GM12878 (cell line): ENCODE measurements at regions not wholly inside any gene's neighbourhood (a gene's known extent, or its start where the extent isn't known, plus 50 kb on each side); places are given as distances from the start of the nearest gene placed in this dataset.

Experiments used
- ATAC-seq: fragments of 200-7000 bp; cut with Tn5 transposase; 3 replicates; pipeline ENCODE4 v1.9.1; 2020; ENCODE audit warnings: mild to moderate bottlenecking, moderate library complexity
- BruUV-seq: library from RNA; stranded (reverse); fragments of 400-500 nt; replicated peaks from 2 replicates; lab custom pipeline; 2021; lab: Mats Ljungman, UMichigan
- CTCF ChIA-PET: fragments of 300-600 bp; sonication (Branson Sonifier 250); formaldehyde crosslinking; extraction: SDS; loops from one replicate; lab custom pipeline; 2021; ENCODE audit warnings: inconsistent platforms; lab: Yijun Ruan, JAX
- POLR2A ChIA-PET: fragments of 350-600 bp; formaldehyde crosslinking; extraction: SDS; loops from one replicate; lab custom pipeline; 2021; ENCODE audit warnings: inconsistent platforms; lab: Charles Lee
- RAD21 ChIA-PET: fragments of 300-600 bp; sonication (Branson Sonifier 250); formaldehyde crosslinking; loops from one replicate; lab custom pipeline; 2023; ENCODE audit warnings: antibody characterized with exemption; ENCODE audit not compliant: unreplicated experiment; lab: Charles Lee
- SMC1A ChIA-PET: fragments of 300-600 bp; sonication (Branson Sonifier 250); formaldehyde crosslinking; loops from one replicate; lab custom pipeline; 2023; ENCODE audit not compliant: unreplicated experiment, uncharacterized antibody; lab: Charles Lee
- DNase-seq: peaks from one replicate; pipeline ENCODE4 v3.0.0-alpha.2; 2011; ENCODE audit warnings: low read depth, low spot score
- FAIRE-seq: peaks from 3 replicates; lab custom pipeline; 2011; peaks lifted over from hg19 to GRCh38; lab: Jason Lieb, UNC
- H2AFZ ChIP-seq: 2 replicates; pipeline ENCODE4 v1.6.0; 2011; ENCODE audit warnings: low read depth, low read length, control low read depth; ENCODE audit not compliant: control insufficient read depth
- H3K27ac ChIP-seq: 2 replicates; pipeline ENCODE4 v1.5.1; 2011; ENCODE audit warnings: control low read depth; ENCODE audit not compliant: control insufficient read depth, insufficient read depth
- H3K27me3 ChIP-seq, 2 experiments: replicated peaks in 1 of 2; 2 replicates each; pipeline versions ENCODE4 v1.6.0 to v1.6.1; 2011; ENCODE audit warnings: low read length in 1 of 2; ENCODE audit not compliant: control insufficient read depth in 2 of 2, insufficient read depth in 2 of 2
- H3K36me3 ChIP-seq, 2 experiments: 2 replicates each; pipeline ENCODE4 v1.5.1; 2011; ENCODE audit warnings: low read length in 1 of 2; ENCODE audit not compliant: control insufficient read depth in 2 of 2, insufficient read depth in 2 of 2
- H3K4me1 ChIP-seq: 2 replicates; pipeline ENCODE4 v1.6.1; 2011; ENCODE audit warnings: mild to moderate bottlenecking, low read length, moderate library complexity, mixed read lengths; ENCODE audit not compliant: control insufficient read depth, insufficient read depth
- H3K4me2 ChIP-seq: 2 replicates; pipeline ENCODE4 v1.6.0; 2011; ENCODE audit warnings: control low read depth; ENCODE audit not compliant: control insufficient read depth, insufficient read depth
- H3K4me3 ChIP-seq: fragments of 200-600 bp; sonication (generic); 2 replicates; pipeline ENCODE4 v1.5.1; 2016
- H3K79me2 ChIP-seq: 2 replicates; pipeline ENCODE4 v1.6.0; 2011; ENCODE audit warnings: low read length; ENCODE audit not compliant: control insufficient read depth, insufficient read depth
- H3K9ac ChIP-seq: 2 replicates; pipeline ENCODE4 v1.8.0; 2011; ENCODE audit warnings: low read length, control low read depth, mixed read lengths; ENCODE audit not compliant: control insufficient read depth, insufficient read depth
- H3K9me3 ChIP-seq: replicated peaks from 3 replicates; pipeline ENCODE4 v1.5.1; 2011; ENCODE audit warnings: mild to moderate bottlenecking, low read length; ENCODE audit not compliant: control insufficient read depth, insufficient read depth
- H4K20me1 ChIP-seq: 2 replicates; pipeline ENCODE4 v1.6.0; 2011; ENCODE audit not compliant: control insufficient read depth, insufficient read depth
- ASH2L ChIP-seq: fragments of 300-600, 200-600 bp; sonication (generic); IDR thresholded peaks from 2 replicates; pipeline ENCODE4 v1.6.1; 2017; ENCODE audit warnings: low read depth, mild to moderate bottlenecking, borderline replicate concordance
- CBFB ChIP-seq: IDR thresholded peaks from 2 replicates; pipeline ENCODE4 v1.6.1; 2016; ENCODE audit warnings: antibody characterized with exemption, low read depth
- CREB1 ChIP-seq: IDR thresholded peaks from 2 replicates; pipeline ENCODE4 v1.6.1; 2012; ENCODE audit warnings: low read depth, mild to moderate bottlenecking, inconsistent platforms
- FOXM1 ChIP-seq: IDR thresholded peaks from 2 replicates; pipeline ENCODE4 v1.6.1; 2012; ENCODE audit warnings: low read depth, mild to moderate bottlenecking, inconsistent platforms, low read length, moderate library complexity
- JUNB ChIP-seq: IDR thresholded peaks from 2 replicates; pipeline ENCODE4 v1.6.1; 2016; ENCODE audit warnings: antibody characterized with exemption, mild to moderate bottlenecking
- JUND ChIP-seq: IDR thresholded peaks from 2 replicates; pipeline ENCODE4 v1.6.1; 2012; ENCODE audit warnings: low read depth, mild to moderate bottlenecking, low read length, improper control_type of control experiment, moderate library complexity
- NBN ChIP-seq: fragments of 450-650 bp; IDR thresholded peaks from 2 replicates; pipeline ENCODE4 v1.6.1; 2016
- NFYB ChIP-seq: IDR thresholded peaks from 2 replicates; pipeline ENCODE4 v1.6.1; 2011; ENCODE audit warnings: low read depth, mild to moderate bottlenecking, low read length, improper control_type of control experiment, moderate library complexity; ENCODE audit not compliant: insufficient read depth
- NR2C1 ChIP-seq: fragments of 450-650 bp; IDR thresholded peaks from 2 replicates; pipeline ENCODE4 v1.6.1; 2017; ENCODE audit warnings: antibody characterized with exemption, mild to moderate bottlenecking, moderate library complexity
- NR2C2 ChIP-seq: IDR thresholded peaks from 2 replicates; pipeline ENCODE4 v1.6.1; 2011; ENCODE audit warnings: borderline replicate concordance, low read depth; ENCODE audit not compliant: control insufficient read depth, insufficient read length
- PML ChIP-seq: IDR thresholded peaks from 2 replicates; pipeline ENCODE4 v1.6.1; 2012; ENCODE audit warnings: low read length, inconsistent platforms
- POLR2AphosphoS2 ChIP-seq: IDR thresholded peaks from 2 replicates; pipeline ENCODE4 v1.6.1; 2011; ENCODE audit warnings: low read depth, mild to moderate bottlenecking, low read length, improper control_type of control experiment, moderate library complexity
- RELA ChIP-seq: fragments of 450-650 bp; IDR thresholded peaks from 2 replicates; pipeline ENCODE4 v1.8.0; 2014; ENCODE audit warnings: borderline replicate concordance; ENCODE audit not compliant: partially characterized antibody
- RFX5 ChIP-seq: IDR thresholded peaks from 2 replicates; pipeline ENCODE4 v1.6.1; 2011; ENCODE audit warnings: low read depth, low read length, improper control_type of control experiment
- SREBF1 ChIP-seq: IDR thresholded peaks from 2 replicates; pipeline ENCODE4 v1.6.1; 2012; ENCODE audit warnings: mild to moderate bottlenecking, low read length
- STAT1 ChIP-seq: fragments of 450-650 bp; conservative IDR thresholded peaks from 2 replicates; pipeline ENCODE4 v1.6.1; 2014; ENCODE audit warnings: antibody characterized with exemption, mild to moderate bottlenecking
- TCF3 ChIP-seq: IDR thresholded peaks from 2 replicates; pipeline ENCODE4 v1.6.1; 2012; ENCODE audit warnings: low read depth, mild to moderate bottlenecking, low read length, borderline replicate concordance; ENCODE audit not compliant: insufficient read depth
- YBX1 ChIP-seq: fragments of 450-650 bp; IDR thresholded peaks from 2 replicates; pipeline ENCODE4 v1.6.1; 2016; ENCODE audit warnings: antibody characterized with exemption
- ZNF274 ChIP-seq: IDR thresholded peaks from one replicate; pipeline ENCODE4 v1.8.0; 2011; ENCODE audit not compliant: insufficient read length, insufficient read depth
- WGBS: methylation state at CpG from one replicate; pipeline ENCODE4 v1.1.6; 2016; ENCODE audit warnings: low lambda C conversion rate; ENCODE audit not compliant: insufficient replicate concordance, insufficient coverage; ENCODE audit errors: missing lambda C conversion rate; 5-methylcytosine and 5-hydroxymethylcytosine counted together
- in situ Hi-C: fragments of 300-500 bp; cut with MboI; formaldehyde crosslinking; loops from 9 replicates; pipeline ENCODE4 v1.14.3; 2018; ENCODE audit warnings: mixed read lengths
- intact Hi-C: fragments of 100-400 bp; cut with micrococcal nuclease; formaldehyde crosslinking; loops from one replicate; pipeline ENCODE4 v1.14.2; 2022; ENCODE audit not compliant: unreplicated experiment

DNA sequence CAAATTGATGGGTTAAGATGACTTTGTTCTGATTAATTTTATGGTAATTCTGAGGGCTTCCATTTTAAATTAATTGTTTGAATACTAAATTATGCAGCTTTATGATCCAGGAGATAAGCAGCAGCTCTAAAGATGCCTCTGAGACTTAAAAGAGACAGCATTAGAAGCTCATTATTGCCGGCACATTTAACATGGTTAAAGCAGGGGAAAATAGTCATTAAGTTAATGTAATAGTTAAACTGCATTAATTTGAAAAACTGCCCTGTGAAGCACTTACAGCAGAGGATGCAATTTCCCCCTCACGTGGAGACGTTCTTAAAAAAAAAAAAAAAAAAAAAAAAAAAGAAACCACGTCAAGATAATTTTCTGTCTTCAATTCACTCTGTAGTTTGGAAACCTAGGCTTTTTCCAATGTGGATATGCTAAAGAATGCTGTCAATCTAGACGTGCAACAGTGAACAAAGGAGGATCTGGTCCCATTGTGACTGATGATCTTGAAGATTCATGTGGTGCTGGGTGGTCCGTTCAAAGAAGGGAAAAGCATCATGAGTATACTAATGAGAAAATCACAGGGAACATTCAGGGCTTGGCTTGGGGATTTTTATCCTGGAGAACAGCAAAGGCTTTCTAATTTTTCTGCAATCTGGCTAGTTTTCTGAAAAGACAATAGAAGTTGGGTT is 440.6 kb upstream of the HS3ST1 start:
- DNase-seq (no peak), ATAC-seq (no peak), FAIRE-seq (no peak)
- RAD21 ChIA-PET, result no interaction called here
- no peaks in the 10 kb centered on the region for H4K20me1 ChIP-seq
- CTCF ChIA-PET, result no interaction called here
- H3K9me3 ChIP-seq, result no peaks in the 10 kb centered on the region
- H3K27me3 ChIP-seq, result no peaks in the 10 kb centered on the region
- intact Hi-C loops, result no loop called here
- SMC1A ChIA-PET, result no interaction called here
- H3K4me3 ChIP-seq, result no peak overlapping the region
- no peak overlapping the region for H3K4me2 ChIP-seq
- no TSS peak for BruUV-seq
- WGBS, result 18% methylated on average over 4 of the region's 6 CpGs
- in situ Hi-C loops, result no loop called here
- TF ChIP-seq STAT1 (no peak), JUND (no peak), CREB1 (no peak), CBFB (no peak), ASH2L (no peak), NFYB (no peak), NR2C1 (no peak), YBX1 (no peak), TCF3 (no peak), PML (no peak)
- TF ChIP-seq, all 136 proteins: peak for 0
- Histone ChIP-seq H3K27ac (no peak overlapping the region), H3K9ac (no peak overlapping the region), H3K4me1 (no peaks in the 10 kb centered on the region), H2AFZ (no peak overlapping the region), H3K79me2 (no peaks in the 10 kb centered on the region), H3K36me3 (no peaks in the 10 kb centered on the region)
- POLR2A ChIA-PET, result no interaction called here

DNA sequence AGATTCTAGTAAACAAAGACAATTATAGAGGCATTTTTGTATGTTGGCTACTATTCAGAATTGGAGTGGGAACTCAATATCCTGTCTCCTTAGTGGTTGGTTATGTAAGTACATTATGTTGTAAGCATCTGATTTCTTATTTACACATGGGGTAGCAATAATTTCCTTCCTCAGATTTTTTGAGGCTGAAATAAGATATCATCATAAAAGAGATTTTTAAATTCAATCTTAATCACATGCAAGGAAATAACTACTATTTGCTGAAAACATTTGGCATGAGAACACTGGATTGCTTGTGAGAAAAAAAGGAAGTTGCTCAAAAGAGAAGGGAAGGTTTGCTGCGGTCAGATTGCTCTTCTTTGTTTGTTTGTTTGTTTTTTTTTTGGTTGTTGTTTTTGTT is 437.7 kb upstream of the HS3ST1 start:
- Histone ChIP-seq H3K27me3 (no peaks in the 10 kb centered on the region), H3K9ac (no peak overlapping the region), H3K36me3 (no peaks in the 10 kb centered on the region), H3K9me3 (no peaks in the 10 kb centered on the region; the same call in 2 of the 3 replicates), H3K4me2 (no peak overlapping the region), H3K4me1 (no peaks in the 10 kb centered on the region), H3K4me3 (no peak overlapping the region), H3K79me2 (no peaks in the 10 kb centered on the region), H2AFZ (no peak overlapping the region), H3K27ac (no peak overlapping the region), H4K20me1 (no peaks in the 10 kb centered on the region)
- ChIA-PET CTCF (no interaction called here), SMC1A (no interaction called here), RAD21 (no interaction called here), POLR2A (no interaction called here)
- no peak for DNase-seq
- no peak for ATAC-seq
- no TSS peak for BruUV-seq
- no peak for TF ChIP-seq NBN
- TF ChIP-seq NR2C2, result no peak
- no peak for TF ChIP-seq ZNF274
- TF ChIP-seq JUNB, result no peak
- TF ChIP-seq RFX5, result no peak
- no peak for TF ChIP-seq RELA
- no peak for TF ChIP-seq FOXM1
- no peak for TF ChIP-seq POLR2AphosphoS2
- no peak for TF ChIP-seq SREBF1
- in situ Hi-C loops (no loop called here), intact Hi-C loops (no loop called here)
- 0% methylated on average over 1 of the region's 1 CpG for WGBS
- FAIRE-seq, result no peak
